HCT116 (cell line): ENCODE measurements at regions not wholly inside any gene's neighbourhood (a gene's known extent, or its start where the extent isn't known, plus 50 kb on each side); places are given as distances from the start of the nearest gene placed in this dataset.

ENCODE experiments used
- EZH2 ChIP-seq: fragments of 200-600 bp; sonication (generic); IDR thresholded peaks from 2 replicates; pipeline ENCODE4 v1.6.1; 2017; ENCODE audit warnings: antibody characterized with exemption, mixed run types
- EZH2phosphoT487 ChIP-seq: fragments of 200-600 bp; IDR thresholded peaks from 2 replicates; pipeline ENCODE4 v1.6.1; 2018; ENCODE audit warnings: antibody characterized with exemption, borderline replicate concordance
- POLR2A ChIP-seq: IDR thresholded peaks from 2 replicates; pipeline ENCODE4 v1.7.0; 2011; ENCODE audit warnings: borderline replicate concordance; ENCODE audit not compliant: insufficient read depth, insufficient read length; ENCODE audit errors: extremely low read depth
- POLR2AphosphoS5 ChIP-seq: IDR thresholded peaks from 2 replicates; pipeline ENCODE4 v1.6.1; 2011; ENCODE audit warnings: mild to moderate bottlenecking, low read depth, low read length, moderate library complexity
- RAD21 ChIP-seq: IDR thresholded peaks from 2 replicates; pipeline ENCODE4 v1.6.1; 2012; ENCODE audit warnings: low read depth, mild to moderate bottlenecking
- TF ChIP-seq, protein P1 (sequence below): IDR thresholded peaks from 2 replicates; pipeline ENCODE4 v1.6.1; 2012
- TF ChIP-seq, protein P2 (sequence below), 3 experiments: fragments of 200-600 bp in 1 of 3; sonication (generic) in 1 of 3; IDR thresholded peaks in 2 of 3; conservative IDR thresholded peaks in 1 of 3; 2 replicates each; pipeline ENCODE4 v1.5.1; 2012 to 2017; ENCODE audit warnings: low read depth in 2 of 3, low read length in 2 of 3, antibody characterized with exemption in 1 of 3, borderline replicate concordance in 1 of 3, control low read depth in 1 of 3, mild to moderate bottlenecking in 1 of 3, mixed read lengths in 1 of 3, mixed run types in 1 of 3, moderate library complexity in 1 of 3; ENCODE audit not compliant: insufficient read depth in 1 of 3

DNA sequence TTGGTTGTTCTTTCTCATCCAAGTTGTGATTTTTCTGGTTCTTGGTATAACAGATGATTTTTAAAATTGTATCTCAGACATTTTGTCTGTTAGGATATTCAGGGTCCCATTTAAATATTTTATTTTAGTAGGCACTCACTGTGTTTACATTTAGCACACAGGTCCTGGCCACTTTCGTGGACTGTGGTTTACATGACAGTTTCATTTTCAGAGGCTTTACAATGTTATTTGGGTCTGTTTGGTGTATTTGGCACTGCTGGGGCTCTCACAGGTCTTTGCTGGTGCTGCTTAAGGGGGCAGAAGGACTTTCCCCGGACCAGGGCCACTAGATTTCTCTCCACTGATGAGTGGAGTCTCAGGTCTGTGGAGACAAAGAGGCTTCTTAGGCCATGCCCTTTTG lies 75.5 kb upstream of the TGM3 start:
- TF ChIP-seq, protein P1, sequence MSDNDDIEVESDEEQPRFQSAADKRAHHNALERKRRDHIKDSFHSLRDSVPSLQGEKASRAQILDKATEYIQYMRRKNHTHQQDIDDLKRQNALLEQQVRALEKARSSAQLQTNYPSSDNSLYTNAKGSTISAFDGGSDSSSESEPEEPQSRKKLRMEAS: no peak
- TF ChIP-seq, protein P2, sequence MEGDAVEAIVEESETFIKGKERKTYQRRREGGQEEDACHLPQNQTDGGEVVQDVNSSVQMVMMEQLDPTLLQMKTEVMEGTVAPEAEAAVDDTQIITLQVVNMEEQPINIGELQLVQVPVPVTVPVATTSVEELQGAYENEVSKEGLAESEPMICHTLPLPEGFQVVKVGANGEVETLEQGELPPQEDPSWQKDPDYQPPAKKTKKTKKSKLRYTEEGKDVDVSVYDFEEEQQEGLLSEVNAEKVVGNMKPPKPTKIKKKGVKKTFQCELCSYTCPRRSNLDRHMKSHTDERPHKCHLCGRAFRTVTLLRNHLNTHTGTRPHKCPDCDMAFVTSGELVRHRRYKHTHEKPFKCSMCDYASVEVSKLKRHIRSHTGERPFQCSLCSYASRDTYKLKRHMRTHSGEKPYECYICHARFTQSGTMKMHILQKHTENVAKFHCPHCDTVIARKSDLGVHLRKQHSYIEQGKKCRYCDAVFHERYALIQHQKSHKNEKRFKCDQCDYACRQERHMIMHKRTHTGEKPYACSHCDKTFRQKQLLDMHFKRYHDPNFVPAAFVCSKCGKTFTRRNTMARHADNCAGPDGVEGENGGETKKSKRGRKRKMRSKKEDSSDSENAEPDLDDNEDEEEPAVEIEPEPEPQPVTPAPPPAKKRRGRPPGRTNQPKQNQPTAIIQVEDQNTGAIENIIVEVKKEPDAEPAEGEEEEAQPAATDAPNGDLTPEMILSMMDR (IDR thresholded peaks at IDR 0.05 in 2 of 3, conservative IDR thresholded peaks at IDR 0.05 in 1 of 3; ENCODE audit: borderline replicate concordance in 1 of 3, insufficient read depth in 1 of 3, low read depth in 2 of 3, low read length in 2 of 3): no peak
- TF ChIP-seq POLR2A (no peak), POLR2AphosphoS5 (no peak), EZH2 (no peak), RAD21 (no peak), EZH2phosphoT487 (no peak)
